WERI-Rb-1 (cell line): ENCODE measurements at regions not wholly inside any gene's neighbourhood (a gene's known extent, or its start where the extent isn't known, plus 50 kb on each side); places are given as distances from the start of the nearest gene placed in this dataset.

ENCODE experiments used
- DNase-seq: peaks from one replicate; pipeline ENCODE4 v3.0.0-alpha.2; 2020
- H3K27ac ChIP-seq: fragments of 250-450 bp; sonication (Bioruptor Pico); 2 replicates; pipeline ENCODE4 v1.5.1; 2020; ENCODE audit warnings: mild to moderate bottlenecking, moderate library complexity
- H3K27me3 ChIP-seq: fragments of 250-450 bp; sonication (Bioruptor Pico); 2 replicates; pipeline ENCODE4 v1.5.1; 2021; ENCODE audit warnings: mild to moderate bottlenecking, low read depth, moderate library complexity; ENCODE audit not compliant: insufficient read depth, severe bottlenecking
- H3K36me3 ChIP-seq: fragments of 250-450 bp; sonication (Bioruptor Pico); 2 replicates; pipeline ENCODE4 v1.5.1; 2020; ENCODE audit warnings: mild to moderate bottlenecking, moderate library complexity
- H3K4me3 ChIP-seq: 2 replicates; pipeline ENCODE4 v1.5.1; 2011; ENCODE audit warnings: low read depth, mild to moderate bottlenecking, control low read depth, low read length
- H3K9me3 ChIP-seq: fragments of 250-450 bp; sonication (Bioruptor Pico); 2 replicates; pipeline ENCODE4 v1.5.1; 2021; ENCODE audit warnings: mild to moderate bottlenecking, moderate library complexity; ENCODE audit not compliant: severe bottlenecking
- TF ChIP-seq, protein P1 (sequence below): IDR thresholded peaks from 2 replicates; pipeline ENCODE4 v1.5.1; 2011; ENCODE audit warnings: low read depth, mild to moderate bottlenecking, control low read depth, inconsistent platforms, low read length

DNA sequence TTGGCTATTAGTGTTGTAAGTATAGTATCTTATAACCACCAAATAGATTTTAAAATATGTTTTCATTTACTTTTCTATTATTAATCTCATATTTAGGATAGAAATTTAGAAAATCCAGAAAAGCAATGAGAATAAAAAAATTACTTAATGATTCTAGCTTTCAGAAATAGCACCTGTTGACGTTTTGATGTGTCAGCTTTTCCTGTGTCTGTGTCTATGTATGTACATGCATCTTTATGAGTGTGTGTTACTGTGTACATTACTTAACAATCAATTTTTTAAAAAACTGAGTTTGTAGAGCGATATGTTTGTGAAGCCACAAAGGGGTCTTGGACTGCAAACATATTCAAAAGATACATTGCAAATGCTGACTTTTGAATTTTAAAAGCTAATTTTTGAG is 526.9 kb downstream of the BCKDHB start:
- Histone ChIP-seq H3K4me3 (no peak overlapping the region), H3K9me3 (no peaks in the 10 kb centered on the region), H3K27me3 (no peaks in the 10 kb centered on the region), H3K27ac (no peak overlapping the region), H3K36me3 (no peaks in the 10 kb centered on the region)
- TF ChIP-seq, protein P1, sequence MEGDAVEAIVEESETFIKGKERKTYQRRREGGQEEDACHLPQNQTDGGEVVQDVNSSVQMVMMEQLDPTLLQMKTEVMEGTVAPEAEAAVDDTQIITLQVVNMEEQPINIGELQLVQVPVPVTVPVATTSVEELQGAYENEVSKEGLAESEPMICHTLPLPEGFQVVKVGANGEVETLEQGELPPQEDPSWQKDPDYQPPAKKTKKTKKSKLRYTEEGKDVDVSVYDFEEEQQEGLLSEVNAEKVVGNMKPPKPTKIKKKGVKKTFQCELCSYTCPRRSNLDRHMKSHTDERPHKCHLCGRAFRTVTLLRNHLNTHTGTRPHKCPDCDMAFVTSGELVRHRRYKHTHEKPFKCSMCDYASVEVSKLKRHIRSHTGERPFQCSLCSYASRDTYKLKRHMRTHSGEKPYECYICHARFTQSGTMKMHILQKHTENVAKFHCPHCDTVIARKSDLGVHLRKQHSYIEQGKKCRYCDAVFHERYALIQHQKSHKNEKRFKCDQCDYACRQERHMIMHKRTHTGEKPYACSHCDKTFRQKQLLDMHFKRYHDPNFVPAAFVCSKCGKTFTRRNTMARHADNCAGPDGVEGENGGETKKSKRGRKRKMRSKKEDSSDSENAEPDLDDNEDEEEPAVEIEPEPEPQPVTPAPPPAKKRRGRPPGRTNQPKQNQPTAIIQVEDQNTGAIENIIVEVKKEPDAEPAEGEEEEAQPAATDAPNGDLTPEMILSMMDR, result no peak
- DNase-seq, result no peak

DNA sequence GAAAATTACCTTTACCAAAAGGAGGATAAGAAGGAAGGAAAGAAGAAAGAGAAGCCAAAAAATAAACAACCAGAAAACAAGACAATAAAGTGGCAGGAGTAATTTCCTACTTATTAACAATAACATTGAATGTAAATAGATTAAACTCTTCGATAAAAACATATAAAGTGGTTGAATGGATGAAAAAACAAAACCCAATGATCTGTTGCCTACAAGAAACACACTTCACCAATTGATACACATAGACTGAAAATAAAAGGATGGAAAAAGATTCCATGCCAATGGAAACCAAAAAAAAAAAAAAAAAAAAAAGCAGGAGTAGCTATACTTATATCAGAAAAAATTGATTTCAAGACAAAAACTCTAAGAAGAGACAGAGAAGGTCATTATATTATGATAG is 518.9 kb downstream of the BCKDHB start:
- Histone ChIP-seq H3K9me3 (no peaks in the 10 kb centered on the region), H3K27me3 (no peaks in the 10 kb centered on the region), H3K4me3 (no peak overlapping the region), H3K36me3 (no peaks in the 10 kb centered on the region), H3K27ac (no peak overlapping the region)
- no peak for DNase-seq
- TF ChIP-seq, protein P1, result no peak

DNA sequence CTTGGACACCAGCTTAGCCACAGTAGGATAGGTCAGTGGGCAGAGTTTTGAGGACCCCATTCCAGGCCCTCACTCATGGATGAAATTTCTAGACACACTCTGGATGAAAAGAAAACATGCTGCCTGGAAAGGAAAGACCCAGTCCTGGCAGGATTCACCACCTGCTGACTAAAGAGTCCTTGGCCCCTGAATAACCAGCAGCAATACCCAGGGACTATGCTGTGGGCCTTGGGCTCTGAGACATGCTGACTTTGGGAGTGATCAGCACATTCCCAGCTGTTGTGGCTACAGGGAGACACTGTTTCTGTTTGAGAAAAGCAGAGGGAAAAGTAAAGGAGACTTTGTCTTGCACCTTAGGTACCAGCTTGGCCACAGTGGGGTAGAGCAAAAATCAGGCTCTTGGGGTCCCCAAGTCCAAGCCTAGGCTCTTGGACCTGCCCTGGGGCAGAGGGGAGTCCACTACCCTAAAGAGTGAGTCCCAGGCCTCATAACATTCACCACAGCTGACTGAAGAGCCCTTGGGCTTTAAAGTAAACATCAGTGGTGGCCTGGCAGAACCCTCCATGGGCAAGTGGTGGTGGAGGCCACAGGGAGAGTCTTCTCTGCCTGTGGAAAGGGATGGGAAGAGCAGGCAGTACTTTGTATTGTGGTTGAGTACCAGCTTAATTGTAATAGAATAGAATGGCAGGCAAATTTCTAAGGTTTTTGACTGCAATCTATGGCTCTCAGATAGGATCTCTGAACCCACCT is 516.8 kb downstream of the BCKDHB start:
- Histone ChIP-seq H3K27me3 (no peaks in the 10 kb centered on the region), H3K36me3 (no peaks in the 10 kb centered on the region), H3K9me3 (no peaks in the 10 kb centered on the region), H3K4me3 (no peak overlapping the region), H3K27ac (no peak overlapping the region)
- TF ChIP-seq, protein P1, result no peak
- no peak for DNase-seq

DNA sequence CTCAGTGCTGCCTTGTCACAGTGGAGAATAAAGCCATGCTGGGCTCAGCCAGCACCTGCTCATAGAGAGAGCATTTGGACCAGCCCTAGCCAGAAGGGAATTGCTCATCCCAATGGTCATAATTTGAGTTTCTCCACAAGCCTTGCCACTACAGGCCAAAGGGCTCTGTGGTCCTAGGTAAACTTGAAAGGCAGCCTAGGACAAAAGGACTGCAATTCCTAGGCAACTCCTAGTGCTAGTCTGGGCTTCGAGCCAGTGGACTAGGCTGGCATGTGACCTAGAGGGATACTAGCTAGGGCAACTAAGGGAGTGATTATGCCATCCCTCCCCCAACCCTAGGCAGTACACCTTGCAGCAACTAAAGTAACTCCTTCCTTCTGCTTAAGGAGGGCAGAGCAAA is 516.2 kb downstream of the BCKDHB start:
- H3K9me3 ChIP-seq, result no peaks in the 10 kb centered on the region
- TF ChIP-seq, protein P1, result no peak
- no peak overlapping the region for H3K27ac ChIP-seq
- no peaks in the 10 kb centered on the region for H3K27me3 ChIP-seq
- H3K4me3 ChIP-seq, result no peak overlapping the region
- H3K36me3 ChIP-seq, result no peaks in the 10 kb centered on the region
- DNase-seq, result no peak

DNA sequence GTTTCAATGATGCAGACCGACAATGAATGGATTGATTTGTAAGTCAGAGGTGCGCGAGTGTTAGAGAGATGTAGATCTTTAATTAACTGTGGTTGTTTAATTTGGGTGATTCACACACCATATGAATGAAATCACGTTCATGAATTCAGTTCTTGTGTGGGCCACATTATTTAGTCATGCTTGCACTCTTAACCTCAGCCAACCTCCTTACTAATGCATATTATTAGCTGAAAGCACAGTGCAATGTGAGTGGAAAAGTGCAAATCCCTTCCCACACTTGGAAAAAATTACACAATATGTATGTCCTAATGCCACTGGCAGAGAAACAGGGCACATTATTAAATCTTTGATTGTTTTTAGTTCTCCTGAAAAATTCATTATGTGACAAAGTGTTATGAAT is 512.5 kb downstream of the BCKDHB start:
- TF ChIP-seq, protein P1, result no peak
- Histone ChIP-seq H3K4me3 (no peak overlapping the region), H3K27me3 (no peaks in the 10 kb centered on the region), H3K27ac (no peak overlapping the region), H3K9me3 (no peaks in the 10 kb centered on the region), H3K36me3 (no peaks in the 10 kb centered on the region)
- DNase-seq, result no peak

DNA sequence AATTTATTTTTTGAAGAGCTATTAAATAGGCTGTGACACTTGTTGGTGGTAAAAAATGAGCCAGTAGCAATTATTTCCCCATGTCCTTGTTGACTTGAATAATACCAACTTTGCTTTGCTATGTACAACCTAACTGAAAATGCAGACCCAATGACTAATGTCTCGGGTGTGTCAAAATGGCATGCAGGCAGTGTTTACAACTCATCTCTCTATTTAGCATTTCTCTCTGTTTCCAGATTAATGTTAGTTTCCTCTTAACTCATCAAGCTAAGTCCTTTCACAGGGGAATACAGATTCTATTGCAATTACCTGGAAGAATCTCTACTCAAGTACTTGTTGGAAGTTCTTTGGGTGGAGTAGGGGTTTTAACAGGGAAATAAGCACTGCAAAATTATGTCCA is 504.4 kb downstream of the BCKDHB start:
- Histone ChIP-seq H3K36me3 (no peaks in the 10 kb centered on the region), H3K27me3 (no peaks in the 10 kb centered on the region), H3K9me3 (no peaks in the 10 kb centered on the region), H3K27ac (no peak overlapping the region), H3K4me3 (no peak overlapping the region)
- no peak for DNase-seq
- TF ChIP-seq, protein P1, result no peak
